HK-2 (cell line): ENCODE measurements at regions not wholly inside any gene's neighbourhood (a gene's known extent, or its start where the extent isn't known, plus 50 kb on each side); places are given as distances from the start of the nearest gene placed in this dataset.
"Not testable (repeated sequence)": the region's sequence is repeated elsewhere in the genome, so short reads cannot be mapped to it uniquely, and the experiment has no call there.

Experiments used
- DNase-seq: peaks from one replicate; pipeline ENCODE4 v3.0.0-alpha.2; 2018; ENCODE audit not compliant: unreplicated experiment

DNA sequence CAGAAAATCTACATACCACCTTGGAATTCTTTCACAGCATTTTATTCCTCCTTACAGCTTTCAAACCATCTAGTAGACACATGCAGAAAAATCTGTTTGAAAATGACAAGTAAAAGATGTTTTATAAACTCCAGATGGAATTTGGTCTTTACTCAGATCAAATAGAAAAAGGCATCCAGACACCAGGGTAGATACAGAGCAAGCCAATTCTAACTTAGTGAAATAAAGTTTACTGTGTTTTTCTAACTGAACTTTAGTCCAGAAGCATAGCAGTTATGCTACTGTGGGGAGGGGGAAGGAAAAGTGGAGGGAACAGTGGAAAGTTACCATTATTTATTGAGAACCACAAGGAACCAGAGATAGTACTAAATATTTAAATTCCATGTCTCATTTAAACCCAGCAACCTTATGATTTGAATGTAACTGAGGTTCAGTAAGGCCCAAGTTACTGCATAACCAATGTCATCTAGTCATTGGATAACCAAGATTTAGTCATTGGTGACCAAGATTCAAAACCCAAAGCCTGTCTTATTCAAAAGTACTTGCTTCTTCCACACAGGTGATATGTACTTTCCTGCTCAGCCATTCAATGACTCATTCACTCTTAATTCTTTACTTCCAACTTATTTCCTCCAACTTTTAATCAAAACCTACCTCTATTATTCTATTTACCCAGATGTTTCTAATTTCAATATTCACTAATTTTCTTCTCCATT lies 57.7 kb downstream of the RAD51AP2 start:
- DNase-seq: no peak

DNA sequence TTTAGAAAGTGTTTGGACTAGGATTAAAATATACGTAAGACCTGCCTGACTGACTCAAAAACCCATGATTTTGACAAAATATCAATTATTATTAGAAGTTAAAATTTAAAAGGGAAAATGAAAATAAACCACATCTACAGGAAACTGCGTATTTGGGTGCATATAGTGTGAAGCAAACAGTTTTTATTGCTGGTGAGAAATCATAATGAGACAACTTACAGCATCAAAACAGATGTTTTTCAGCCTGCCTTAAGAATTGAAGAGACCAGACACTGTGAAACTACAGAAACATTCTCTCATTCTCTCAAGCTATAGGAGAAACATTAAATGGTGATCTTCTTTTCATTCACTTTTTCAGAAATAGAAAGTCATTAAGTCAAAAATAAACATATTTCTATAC lies 62.9 kb downstream of the RAD51AP2 start:
- DNase-seq: no peak

GRCh38 chr2:17446191-17446590 lies 72.0 kb downstream of the RAD51AP2 start:
- not testable (repeated sequence) for DNase-seq

DNA sequence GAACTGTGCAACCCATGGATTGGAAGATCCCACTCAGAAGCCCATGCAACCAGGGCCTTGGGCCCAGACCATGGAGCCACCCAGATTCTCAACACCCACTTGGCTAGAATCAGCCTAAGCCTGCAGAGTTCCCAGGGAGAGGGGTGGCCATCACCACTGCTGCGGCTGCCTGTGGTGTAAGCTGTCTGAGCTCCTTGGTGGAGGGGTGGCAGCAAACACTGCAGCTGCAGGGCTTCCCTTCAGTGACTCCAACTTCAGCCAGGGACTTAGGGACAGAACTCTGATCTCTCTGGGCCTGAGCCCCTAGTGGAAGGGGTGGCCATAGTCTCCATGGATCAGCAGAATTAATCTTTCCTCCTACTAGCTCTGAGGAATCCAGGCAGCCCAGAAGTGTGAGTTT lies 72.5 kb downstream of the RAD51AP2 start:
- DNase-seq: no peak

- DNase-seq: no peak
These were observed 75.9 kb downstream of the RAD51AP2 start for GRCh38 chr2:17442334-17442733.

DNA sequence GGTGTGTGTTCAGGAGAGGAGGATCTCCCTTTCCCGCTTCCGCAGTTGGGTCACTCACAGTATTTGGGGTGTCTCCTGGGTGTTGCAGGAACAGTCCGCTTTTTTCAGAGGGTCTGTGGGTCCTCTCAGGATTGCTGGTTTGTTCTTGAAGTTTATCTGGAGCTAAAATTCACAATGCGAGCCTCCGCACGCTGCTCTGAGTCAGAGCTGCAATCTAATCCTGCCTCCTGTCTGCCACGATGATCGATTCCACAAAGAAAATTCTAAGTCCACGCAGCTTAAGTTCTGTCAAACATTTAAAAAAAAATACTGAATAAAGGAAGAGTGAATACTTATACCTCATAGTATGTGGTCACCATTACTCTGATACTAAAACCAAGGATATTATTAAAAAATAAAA lies 76.5 kb downstream of the RAD51AP2 start:
- DNase-seq: no peak

DNA sequence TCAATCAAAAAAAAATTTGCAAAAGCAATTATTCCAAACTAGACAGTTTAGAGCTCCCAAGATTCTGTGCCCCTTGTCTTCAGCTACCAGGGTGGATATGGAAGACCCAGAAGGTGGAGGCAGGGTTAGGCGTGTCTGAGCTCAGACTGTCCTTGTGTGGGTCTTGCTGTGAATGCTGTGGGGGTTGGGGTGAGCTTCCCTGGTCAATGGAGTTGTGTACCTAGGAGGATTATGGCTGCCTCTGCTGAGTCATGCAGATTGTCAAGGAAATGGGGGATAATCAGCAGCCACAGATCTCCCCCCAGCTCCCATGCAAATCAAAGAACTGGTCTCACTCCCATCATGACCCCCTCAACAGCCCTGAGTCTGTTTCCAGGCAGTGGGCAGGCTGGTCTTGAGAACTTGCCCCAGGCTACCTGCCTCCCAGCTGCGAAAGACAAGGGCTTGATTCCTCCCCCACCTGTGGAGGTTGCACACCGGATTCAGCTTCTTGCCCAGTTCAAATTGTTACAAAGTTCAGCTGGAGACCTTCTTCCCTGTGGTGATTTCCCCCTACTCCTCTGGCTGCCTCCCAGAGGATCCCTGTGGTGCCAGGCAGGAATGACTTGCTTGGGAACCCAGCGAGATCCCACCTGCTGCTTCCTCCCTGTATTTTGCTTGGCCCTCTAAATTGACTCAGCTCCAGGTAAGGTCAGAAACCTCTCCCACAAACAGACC lies 77.0 kb downstream of the RAD51AP2 start:
- DNase-seq: no peak

- no peak for DNase-seq
These were observed 87.9 kb downstream of the RAD51AP2 start for GRCh38 chr2:17430326-17430725.

GRCh38 chr2:17429130-17429529 lies 89.1 kb downstream of the RAD51AP2 start:
- no peak for DNase-seq

GRCh38 chr2:17427401-17427800 lies 90.8 kb downstream of the RAD51AP2 start:
- no peak for DNase-seq

GRCh38 chr2:17426743-17427142 lies 91.5 kb downstream of the RAD51AP2 start:
- no peak for DNase-seq

- no peak for DNase-seq
These were observed 96.2 kb downstream of the RAD51AP2 start for GRCh38 chr2:17422061-17422460.

DNA sequence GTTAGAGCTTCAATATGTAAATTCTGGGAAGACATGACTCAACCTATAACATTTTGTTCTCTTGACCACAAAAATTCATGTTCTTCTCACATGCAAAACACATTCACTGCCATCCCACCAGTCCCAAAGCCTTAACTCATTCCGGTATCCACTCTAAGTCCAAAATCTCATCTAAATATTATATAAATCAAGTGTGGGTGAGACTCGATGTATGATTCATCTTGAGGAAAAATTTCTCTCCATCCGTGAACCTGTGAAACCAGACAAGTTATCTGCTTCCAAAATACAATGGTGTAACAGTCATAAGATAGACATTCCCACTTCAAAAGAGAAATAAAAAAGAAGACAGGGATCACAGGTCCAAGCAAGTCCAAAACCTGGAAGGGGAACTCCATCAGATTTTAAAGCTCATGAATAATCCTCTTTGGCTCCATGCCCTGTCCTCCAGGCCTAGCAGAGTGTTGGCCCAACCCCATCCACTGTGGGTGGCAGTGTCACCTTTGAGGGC lies 101.3 kb downstream of the RAD51AP2 start:
- no peak for DNase-seq

GRCh38 chr2:17413036-17413435 lies 105.2 kb downstream of the RAD51AP2 start:
- DNase-seq: no peak

- DNase-seq: no peak
These were observed 117.1 kb downstream of the RAD51AP2 start for GRCh38 chr2:17401096-17401495.

DNA sequence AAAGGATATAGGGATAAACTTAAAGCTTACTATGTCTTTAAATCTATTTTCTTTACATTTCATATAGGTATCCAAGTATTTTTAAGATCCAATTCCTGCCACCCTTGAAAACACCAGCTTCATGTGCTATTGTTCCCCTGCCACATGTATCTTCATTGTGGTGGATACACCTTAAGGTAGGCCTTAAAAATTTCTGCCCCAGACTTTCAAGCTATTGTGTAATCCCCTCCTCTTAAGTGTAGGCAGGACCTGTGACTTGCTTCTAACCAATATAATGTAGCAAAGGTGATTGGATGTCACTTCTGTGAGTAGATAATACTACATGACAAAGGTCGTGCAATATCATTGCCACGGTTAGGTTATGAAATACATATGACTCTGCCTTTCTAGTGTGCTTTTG lies 119.5 kb downstream of the RAD51AP2 start:
- DNase-seq: no peak

GRCh38 chr2:17388798-17389197 lies 129.4 kb downstream of the RAD51AP2 start:
- DNase-seq: no peak

DNA sequence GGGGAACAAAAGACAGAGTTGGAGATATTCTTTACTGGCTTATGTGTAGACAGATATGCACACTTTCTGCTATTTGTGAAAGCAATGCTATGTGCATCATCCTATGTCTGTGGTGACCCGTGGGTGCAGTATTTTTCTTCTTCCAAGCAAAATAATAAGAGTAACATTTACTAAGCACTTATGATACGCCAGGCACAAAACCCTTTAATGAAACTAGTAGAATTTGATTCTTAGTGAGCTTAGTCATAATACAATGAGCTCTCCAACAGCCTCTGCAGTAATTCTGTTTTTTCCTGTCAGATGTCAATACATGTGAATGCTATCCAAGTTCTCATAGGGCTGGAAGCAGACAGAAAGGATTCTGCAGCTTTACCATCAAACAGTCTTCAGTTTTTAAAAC lies 130.6 kb downstream of the RAD51AP2 start:
- DNase-seq: no peak

GRCh38 chr2:17386771-17387170 lies 131.5 kb downstream of the RAD51AP2 start:
- DNase-seq: no peak

GRCh38 chr2:17380003-17380402 lies 138.2 kb downstream of the RAD51AP2 start:
- DNase-seq: no peak

- DNase-seq: no peak
These were observed 143.0 kb downstream of the RAD51AP2 start for GRCh38 chr2:17375262-17375661.

GRCh38 chr2:17373741-17374140 lies 144.5 kb downstream of the RAD51AP2 start:
- no peak for DNase-seq

DNA sequence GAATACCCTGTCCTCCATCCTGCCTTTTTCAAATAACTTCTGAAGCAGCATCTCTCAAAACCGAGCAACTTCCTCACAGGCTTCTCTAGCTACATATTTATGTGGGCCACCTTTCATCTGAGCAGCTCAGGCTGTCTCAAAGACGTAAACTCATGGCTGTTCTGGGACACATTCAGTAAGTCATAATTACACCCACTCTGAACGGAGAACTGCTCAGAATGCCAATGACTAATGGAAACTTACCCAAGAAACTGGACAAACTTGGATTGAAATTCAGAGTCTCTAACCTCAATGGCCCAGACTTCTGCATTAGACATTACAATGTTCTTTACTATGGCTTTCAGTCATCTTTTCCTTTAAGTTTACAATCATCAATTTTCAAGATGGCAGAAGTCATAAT lies 145.2 kb downstream of the RAD51AP2 start:
- no peak for DNase-seq
